KMS-11 (cell line): ENCODE measurements at regions not wholly inside any gene's neighbourhood (a gene's known extent, or its start where the extent isn't known, plus 50 kb on each side); places are given as distances from the start of the nearest gene placed in this dataset.

Source experiments
- H2AFZ ChIP-seq: fragments of 200-600 bp; sonication (generic); 2 replicates; pipeline ENCODE4 v1.6.1; 2016; ENCODE audit warnings: antibody characterized with exemption, mixed run types, low read depth
- H3K27ac ChIP-seq: fragments of 200-600 bp; sonication (generic); 2 replicates; pipeline ENCODE4 v1.6.1; 2016; ENCODE audit warnings: mild to moderate bottlenecking, mixed run types
- H3K27me3 ChIP-seq: fragments of 200-600 bp; sonication (generic); 2 replicates; pipeline ENCODE4 v1.6.1; 2017; ENCODE audit warnings: mild to moderate bottlenecking, low read depth, mixed run types, moderate library complexity; ENCODE audit not compliant: insufficient read depth
- H3K36me3 ChIP-seq: fragments of 200-600 bp; sonication (generic); 2 replicates; pipeline ENCODE4 v1.6.1; 2017; ENCODE audit warnings: mild to moderate bottlenecking, mixed run types; ENCODE audit not compliant: insufficient read depth
- H3K4me1 ChIP-seq: fragments of 200-600 bp; sonication (generic); 2 replicates; pipeline ENCODE4 v1.6.1; 2016; ENCODE audit warnings: mild to moderate bottlenecking, low read depth, mixed run types; ENCODE audit not compliant: poor library complexity, severe bottlenecking
- H3K4me2 ChIP-seq: fragments of 200-600 bp; sonication (generic); 2 replicates; pipeline ENCODE4 v1.7.0; 2016; ENCODE audit warnings: mild to moderate bottlenecking, mixed run types
- H3K4me3 ChIP-seq: fragments of 200-600 bp; sonication (generic); IDR thresholded peaks from 2 replicates; pipeline ENCODE4 v1.6.1; 2017; ENCODE audit warnings: low read depth, low read length, mixed read lengths; ENCODE audit not compliant: insufficient read depth
- H3K79me2 ChIP-seq: fragments of 200-600 bp; sonication (generic); 2 replicates; pipeline ENCODE4 v1.6.1; 2016; ENCODE audit warnings: low read depth, mixed run types; ENCODE audit not compliant: insufficient read depth
- H3K9ac ChIP-seq: fragments of 200-600 bp; sonication (generic); 2 replicates; pipeline ENCODE4 v1.6.1; 2016; ENCODE audit warnings: mild to moderate bottlenecking, mixed run types
- H4K20me1 ChIP-seq: fragments of 200-600 bp; sonication (generic); 2 replicates; pipeline ENCODE4 v1.6.1; 2016; ENCODE audit warnings: mild to moderate bottlenecking, mixed run types; ENCODE audit not compliant: insufficient read depth
- CTCF ChIP-seq: fragments of 200-600 bp; sonication (generic); conservative IDR thresholded peaks from 2 replicates; pipeline ENCODE4 v1.6.1; 2017; ENCODE audit warnings: low read depth, mild to moderate bottlenecking, antibody characterized with exemption, low read length, moderate library complexity, mixed read lengths

GRCh38 chr3:94609908-94610307 is 547.0 kb downstream of the NSUN3 start:
- Histone ChIP-seq H3K4me3 (no peak overlapping the region), H4K20me1 (no peaks in the 10 kb centered on the region), H3K4me2 (no peak overlapping the region), H3K27ac (no peak overlapping the region), H3K36me3 (no peaks in the 10 kb centered on the region), H3K9ac (no peak overlapping the region), H2AFZ (no peak overlapping the region), H3K27me3 (no peaks in the 10 kb centered on the region), H3K79me2 (no peaks in the 10 kb centered on the region), H3K4me1 (no peaks in the 10 kb centered on the region)
- TF ChIP-seq CTCF = no peak

- no peaks in the 10 kb centered on the region for H3K36me3 ChIP-seq
Observed at GRCh38 chr3:94611596-94611995, 548.7 kb downstream of the NSUN3 start.

GRCh38 chr3:94612631-94613030 is 549.8 kb downstream of the NSUN3 start:
- H3K4me3 ChIP-seq = no peak overlapping the region
- H3K79me2 ChIP-seq = no peaks in the 10 kb centered on the region
- TF ChIP-seq CTCF = no peak
- no peak overlapping the region for H2AFZ ChIP-seq
- H3K27ac ChIP-seq = no peak overlapping the region
- no peaks in the 10 kb centered on the region for H4K20me1 ChIP-seq
- no peaks in the 10 kb centered on the region for H3K36me3 ChIP-seq
- no peak overlapping the region for H3K4me2 ChIP-seq
- H3K4me1 ChIP-seq = no peaks in the 10 kb centered on the region
- no peak overlapping the region for H3K9ac ChIP-seq
- no peaks in the 10 kb centered on the region for H3K27me3 ChIP-seq

More at GRCh38 chr3:94611596-94611995, 548.7 kb downstream of the NSUN3 start:
- no peak overlapping the region for H3K4me3 ChIP-seq
- H3K27ac ChIP-seq = no peak overlapping the region
- no peak overlapping the region for H3K9ac ChIP-seq
- no peak overlapping the region for H2AFZ ChIP-seq
- H3K4me2 ChIP-seq = no peak overlapping the region
- TF ChIP-seq CTCF = no peak
- no peaks in the 10 kb centered on the region for H3K79me2 ChIP-seq
- H4K20me1 ChIP-seq = no peaks in the 10 kb centered on the region
- H3K27me3 ChIP-seq = no peaks in the 10 kb centered on the region
- H3K4me1 ChIP-seq = no peaks in the 10 kb centered on the region

GRCh38 chr3:94614192-94614591 is 551.3 kb downstream of the NSUN3 start:
- no peaks in the 10 kb centered on the region for H3K79me2 ChIP-seq
- H4K20me1 ChIP-seq = no peaks in the 10 kb centered on the region
- no peaks in the 10 kb centered on the region for H3K36me3 ChIP-seq
- H3K27ac ChIP-seq = no peak overlapping the region
- no peak overlapping the region for H3K9ac ChIP-seq
- H3K27me3 ChIP-seq = no peaks in the 10 kb centered on the region
- no peak overlapping the region for H3K4me3 ChIP-seq
- no peak overlapping the region for H2AFZ ChIP-seq
- TF ChIP-seq CTCF = no peak
- H3K4me2 ChIP-seq = no peak overlapping the region
- H3K4me1 ChIP-seq = no peaks in the 10 kb centered on the region
